ENCODE measurements at regions not wholly inside any gene's neighbourhood (a gene's known extent, or its start where the extent isn't known, plus 50 kb on each side); places are given as distances from the start of the nearest gene placed in this dataset.

DNA sequence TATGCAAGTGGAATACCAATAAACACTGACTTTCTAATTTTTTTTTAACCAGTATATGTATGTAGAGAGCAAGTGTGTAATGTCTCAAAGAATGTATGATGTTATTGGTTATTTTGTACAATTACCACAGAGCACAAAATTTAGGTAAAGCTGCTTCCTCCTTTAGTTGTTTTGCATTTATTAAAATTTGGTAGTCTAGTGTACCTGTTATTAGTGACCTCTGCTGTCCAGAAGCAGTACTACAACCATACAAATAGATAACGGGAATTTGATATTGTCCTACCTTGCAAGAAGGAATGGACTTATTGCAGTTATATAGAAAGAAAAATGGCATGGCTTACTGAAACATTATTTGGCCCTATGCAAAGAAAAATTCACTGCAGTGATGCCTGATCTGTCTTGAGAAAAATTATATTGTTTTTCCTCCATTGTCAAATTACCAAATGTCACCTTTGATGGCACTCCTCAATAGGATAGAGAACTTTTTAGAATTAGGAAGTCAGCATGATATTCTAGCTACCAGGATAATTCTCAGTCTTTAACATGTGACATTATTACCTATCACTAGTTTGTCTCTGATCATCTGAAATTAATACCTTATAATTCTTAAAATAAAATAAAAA, 153.9 kb upstream of the RMST start:
- Histone ChIP-seq H2AFZ (ENCODE audit: low read depth, low read length) (no peak overlapping the region), H2BK12ac (ENCODE audit: low read length in 2 of 2) (no peak overlapping the region), H3K27ac (ENCODE audit: low read length, poor library complexity, severe bottlenecking) (no peak overlapping the region), H3K4ac (ENCODE audit: low read depth in 1 of 2, low read length in 2 of 2) (no peak overlapping the region), H2AK5ac (ENCODE audit: low read length, severe bottlenecking) (no peak overlapping the region), H3K18ac (ENCODE audit: low read depth in 1 of 2, low read length in 2 of 2) (no peak overlapping the region), H3K27me3 (ENCODE audit: control insufficient read depth in 1 of 2, insufficient read depth in 1 of 2, low read length in 2 of 2) (no peaks in the 10 kb centered on the region), H3K4me3 (ENCODE audit: insufficient read depth in 1 of 2, low read depth in 1 of 2, low read length in 2 of 2) (no peak overlapping the region), H3K23ac (ENCODE audit: low read length in 2 of 2) (no peak overlapping the region), H3K9ac (ENCODE audit: low read length) (no peak overlapping the region), H4K8ac (ENCODE audit: low read length) (no peak overlapping the region), H2BK120ac (ENCODE audit: low read depth, low read length) (no peak overlapping the region), H3K36me3 (ENCODE audit: control insufficient read depth in 1 of 2, insufficient read depth in 2 of 2, low read depth in 1 of 2, low read length in 2 of 2) (no peaks in the 10 kb centered on the region), H3K14ac (ENCODE audit: low read length in 2 of 2) (no peak overlapping the region), H2BK5ac (ENCODE audit: low read depth, low read length, poor library complexity, severe bottlenecking) (no peak overlapping the region), H3K4me2 (ENCODE audit: low read length, poor library complexity, severe bottlenecking) (no peak overlapping the region), H3K4me1 (ENCODE audit: control insufficient read depth, insufficient read depth, low read depth, low read length) (no peaks in the 10 kb centered on the region), H3K9me3 (ENCODE audit: control insufficient read depth, low read length) (no peaks in the 10 kb centered on the region), H4K91ac (ENCODE audit: low read length) (no peak overlapping the region), H2BK15ac (ENCODE audit: low read depth, poor library complexity, severe bottlenecking) (no peak overlapping the region), H3K79me1 (replicated peaks; ENCODE audit: low read length, poor library complexity, severe bottlenecking) (no peaks in the 10 kb centered on the region)
- DNase-seq = peak; percentile 46
- no CpG with 5 or more reads among the region's 1 CpG for WGBS

DNA sequence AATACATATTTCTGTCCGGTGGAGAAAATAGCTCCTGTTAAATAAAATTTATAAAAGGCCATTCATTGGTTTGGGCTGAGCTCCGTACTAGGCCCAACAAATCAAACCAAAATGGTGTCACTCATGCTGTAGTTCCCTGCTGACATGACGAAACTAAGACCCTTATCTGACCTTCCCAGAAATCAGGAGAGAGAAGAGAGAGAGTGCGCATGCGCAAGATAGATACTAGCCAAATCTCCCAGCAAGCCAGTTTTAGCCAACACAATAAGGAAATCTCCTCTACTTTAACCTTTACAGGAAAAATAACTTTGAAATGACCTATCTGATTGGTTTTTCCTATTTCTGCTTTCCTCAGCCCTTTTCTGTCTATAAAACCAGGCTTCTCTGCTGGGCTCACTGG, 152.7 kb upstream of the RMST start:
- no peak overlapping the region for H4K8ac ChIP-seq (ENCODE audit: low read length)
- H3K9ac ChIP-seq (ENCODE audit: low read length) = no peak overlapping the region
- H3K4ac ChIP-seq (ENCODE audit: low read depth in 1 of 2, low read length in 2 of 2) = no peak overlapping the region
- H3K23ac ChIP-seq (ENCODE audit: low read length in 2 of 2) = no peak overlapping the region
- 92% methylated on average over 4 of the region's 5 CpGs for WGBS
- DNase-seq = no peak
- H2BK120ac ChIP-seq (ENCODE audit: low read depth, low read length) = no peak overlapping the region
- no peak overlapping the region for H4K91ac ChIP-seq (ENCODE audit: low read length)
- H2BK12ac ChIP-seq (ENCODE audit: low read length in 2 of 2) = no peak overlapping the region
- H3K27me3 ChIP-seq (ENCODE audit: control insufficient read depth in 1 of 2, insufficient read depth in 1 of 2, low read length in 2 of 2) = no peaks in the 10 kb centered on the region
- no peaks in the 10 kb centered on the region for H3K36me3 ChIP-seq (ENCODE audit: control insufficient read depth in 1 of 2, insufficient read depth in 2 of 2, low read depth in 1 of 2, low read length in 2 of 2)
- H3K9me3 ChIP-seq (ENCODE audit: control insufficient read depth, low read length) = no peaks in the 10 kb centered on the region
- no peaks in the 10 kb centered on the region for H3K79me1 ChIP-seq (replicated peaks; ENCODE audit: low read length, poor library complexity, severe bottlenecking)
- no peak overlapping the region for H3K27ac ChIP-seq (ENCODE audit: low read length, poor library complexity, severe bottlenecking)
- peak overlapping the region; percentile 13 for H2AK5ac ChIP-seq (ENCODE audit: low read length, severe bottlenecking)
- no peak overlapping the region for H3K14ac ChIP-seq (ENCODE audit: low read length in 2 of 2)
- no peak overlapping the region for H2BK5ac ChIP-seq (ENCODE audit: low read depth, low read length, poor library complexity, severe bottlenecking)
- no peak overlapping the region for H3K4me3 ChIP-seq (ENCODE audit: insufficient read depth in 1 of 2, low read depth in 1 of 2, low read length in 2 of 2)
- H3K4me2 ChIP-seq (ENCODE audit: low read length, poor library complexity, severe bottlenecking) = no peak overlapping the region
- H3K18ac ChIP-seq (ENCODE audit: low read depth in 1 of 2, low read length in 2 of 2) = no peak overlapping the region
- H2AFZ ChIP-seq (ENCODE audit: low read depth, low read length) = no peak overlapping the region
- H2BK15ac ChIP-seq (ENCODE audit: low read depth, poor library complexity, severe bottlenecking) = no peak overlapping the region
- H3K4me1 ChIP-seq (ENCODE audit: control insufficient read depth, insufficient read depth, low read depth, low read length) = no peaks in the 10 kb centered on the region

GRCh38 chr12:97312570-97313135, 150.0 kb upstream of the RMST start:
- Histone ChIP-seq H3K9me3 (ENCODE audit: control insufficient read depth, low read length) (no peaks in the 10 kb centered on the region), H2BK12ac (ENCODE audit: low read length in 2 of 2) (no peak overlapping the region), H3K23ac (ENCODE audit: low read length in 2 of 2) (no peak overlapping the region), H3K14ac (ENCODE audit: low read length in 2 of 2) (no peak overlapping the region), H3K9ac (ENCODE audit: low read length) (no peak overlapping the region), H3K4me1 (ENCODE audit: control insufficient read depth, insufficient read depth, low read depth, low read length) (no peaks in the 10 kb centered on the region), H3K27ac (ENCODE audit: low read length, poor library complexity, severe bottlenecking) (no peak overlapping the region), H3K4ac (ENCODE audit: low read depth in 1 of 2, low read length in 2 of 2) (no peak overlapping the region), H3K18ac (ENCODE audit: low read depth in 1 of 2, low read length in 2 of 2) (no peak overlapping the region), H4K91ac (ENCODE audit: low read length) (no peak overlapping the region), H4K8ac (ENCODE audit: low read length) (no peak overlapping the region), H3K79me1 (replicated peaks; ENCODE audit: low read length, poor library complexity, severe bottlenecking) (no peaks in the 10 kb centered on the region), H3K27me3 (ENCODE audit: control insufficient read depth in 1 of 2, insufficient read depth in 1 of 2, low read length in 2 of 2) (no peaks in the 10 kb centered on the region), H3K36me3 (ENCODE audit: control insufficient read depth in 1 of 2, insufficient read depth in 2 of 2, low read depth in 1 of 2, low read length in 2 of 2) (no peaks in the 10 kb centered on the region), H2BK15ac (ENCODE audit: low read depth, poor library complexity, severe bottlenecking) (no peak overlapping the region), H2AFZ (ENCODE audit: low read depth, low read length) (no peak overlapping the region), H3K4me3 (ENCODE audit: insufficient read depth in 1 of 2, low read depth in 1 of 2, low read length in 2 of 2) (no peak overlapping the region), H2AK5ac (ENCODE audit: low read length, severe bottlenecking) (peak overlapping the region; percentile 73), H3K4me2 (ENCODE audit: low read length, poor library complexity, severe bottlenecking) (no peak overlapping the region), H2BK5ac (ENCODE audit: low read depth, low read length, poor library complexity, severe bottlenecking) (no peak overlapping the region), H2BK120ac (ENCODE audit: low read depth, low read length) (no peak overlapping the region)
- 54% methylated on average over 3 of the region's 3 CpGs for WGBS
- no peak for DNase-seq

GRCh38 chr12:97313471-97314190, 149.0 kb upstream of the RMST start:
- Histone ChIP-seq H3K14ac (ENCODE audit: low read length in 2 of 2) (no peak overlapping the region), H3K4me1 (ENCODE audit: control insufficient read depth, insufficient read depth, low read depth, low read length) (no peaks in the 10 kb centered on the region), H2AK5ac (ENCODE audit: low read length, severe bottlenecking) (peak overlapping the region; percentile 44), H3K36me3 (ENCODE audit: control insufficient read depth in 1 of 2, insufficient read depth in 2 of 2, low read depth in 1 of 2, low read length in 2 of 2) (no peaks in the 10 kb centered on the region), H3K4ac (ENCODE audit: low read depth in 1 of 2, low read length in 2 of 2) (no peak overlapping the region), H3K27ac (ENCODE audit: low read length, poor library complexity, severe bottlenecking) (peak overlapping the region; percentile 59), H3K4me2 (ENCODE audit: low read length, poor library complexity, severe bottlenecking) (peak overlapping the region; percentile 9), H2BK120ac (ENCODE audit: low read depth, low read length) (no peak overlapping the region), H2BK15ac (ENCODE audit: low read depth, poor library complexity, severe bottlenecking) (no peak overlapping the region), H3K9ac (ENCODE audit: low read length) (no peak overlapping the region), H4K8ac (ENCODE audit: low read length) (no peak overlapping the region), H2BK12ac (ENCODE audit: low read length in 2 of 2) (no peak overlapping the region), H3K27me3 (ENCODE audit: control insufficient read depth in 1 of 2, insufficient read depth in 1 of 2, low read length in 2 of 2) (no peaks in the 10 kb centered on the region), H2BK5ac (ENCODE audit: low read depth, low read length, poor library complexity, severe bottlenecking) (peak overlapping the region; percentile 53), H2AFZ (ENCODE audit: low read depth, low read length) (no peak overlapping the region), H3K23ac (ENCODE audit: low read length in 2 of 2) (no peak overlapping the region), H3K79me1 (replicated peaks; ENCODE audit: low read length, poor library complexity, severe bottlenecking) (no peaks in the 10 kb centered on the region), H3K4me3 (ENCODE audit: insufficient read depth in 1 of 2, low read depth in 1 of 2, low read length in 2 of 2) (no peak overlapping the region), H4K91ac (ENCODE audit: low read length) (no peak overlapping the region), H3K9me3 (ENCODE audit: control insufficient read depth, low read length) (no peaks in the 10 kb centered on the region), H3K18ac (ENCODE audit: low read depth in 1 of 2, low read length in 2 of 2) (no peak overlapping the region)
- WGBS = 43% methylated on average over 2 of the region's 2 CpGs
- DNase-seq = no peak
